Adrenal gland (tissue), 5 donors: ENCODE measurements at regions not wholly inside any gene's neighbourhood (a gene's known extent, or its start where the extent isn't known, plus 50 kb on each side); places are given as distances from the start of the nearest gene placed in this dataset.

Experiments
- POLR2A ChIP-seq, 2 donors: fragments of 450-650 bp; IDR thresholded peaks; one replicate each; pipeline ENCODE4 v1.6.1; 2017; ENCODE audit warnings: antibody characterized with exemption in 2 of 2, mild to moderate bottlenecking in 2 of 2, moderate library complexity in 1 of 2
- TF ChIP-seq, protein P1 (sequence below), 6 experiments: fragments of 450-650 bp in 4 of 6; fragments of 200-600 bp in 2 of 6; sonication (generic) in 1 of 6; IDR thresholded peaks; 1 replicate in 5 of 6; 2 replicates in 1 of 6; pipeline versions ENCODE4 v1.5.1 to v1.8.0; 2016 to 2021; ENCODE audit warnings: antibody characterized with exemption in 6 of 6, mild to moderate bottlenecking in 2 of 6, moderate library complexity in 1 of 6
- donor health status: DM: no; HTN: no; CAD: no.

DNA sequence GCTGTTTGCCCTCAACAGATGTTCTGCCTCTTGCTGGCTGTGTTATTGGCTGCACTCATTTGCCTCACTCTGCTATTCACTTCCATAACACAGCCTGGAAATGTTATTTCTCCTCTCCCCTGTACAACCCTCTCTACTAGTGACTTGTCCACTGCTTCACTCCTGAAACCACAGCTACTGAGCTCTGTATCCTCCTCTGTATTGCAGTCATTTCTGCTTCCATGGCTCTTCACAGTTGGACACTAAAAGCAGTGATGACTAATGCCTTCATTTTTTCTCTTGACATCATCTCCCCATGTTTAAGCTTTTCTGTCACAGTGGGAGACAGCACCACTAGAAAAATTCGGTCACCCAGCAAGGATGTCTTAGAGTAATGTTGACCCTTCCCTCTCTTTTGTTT, 123.0 kb upstream of the PPP1R2C start:
- TF ChIP-seq, protein P1, sequence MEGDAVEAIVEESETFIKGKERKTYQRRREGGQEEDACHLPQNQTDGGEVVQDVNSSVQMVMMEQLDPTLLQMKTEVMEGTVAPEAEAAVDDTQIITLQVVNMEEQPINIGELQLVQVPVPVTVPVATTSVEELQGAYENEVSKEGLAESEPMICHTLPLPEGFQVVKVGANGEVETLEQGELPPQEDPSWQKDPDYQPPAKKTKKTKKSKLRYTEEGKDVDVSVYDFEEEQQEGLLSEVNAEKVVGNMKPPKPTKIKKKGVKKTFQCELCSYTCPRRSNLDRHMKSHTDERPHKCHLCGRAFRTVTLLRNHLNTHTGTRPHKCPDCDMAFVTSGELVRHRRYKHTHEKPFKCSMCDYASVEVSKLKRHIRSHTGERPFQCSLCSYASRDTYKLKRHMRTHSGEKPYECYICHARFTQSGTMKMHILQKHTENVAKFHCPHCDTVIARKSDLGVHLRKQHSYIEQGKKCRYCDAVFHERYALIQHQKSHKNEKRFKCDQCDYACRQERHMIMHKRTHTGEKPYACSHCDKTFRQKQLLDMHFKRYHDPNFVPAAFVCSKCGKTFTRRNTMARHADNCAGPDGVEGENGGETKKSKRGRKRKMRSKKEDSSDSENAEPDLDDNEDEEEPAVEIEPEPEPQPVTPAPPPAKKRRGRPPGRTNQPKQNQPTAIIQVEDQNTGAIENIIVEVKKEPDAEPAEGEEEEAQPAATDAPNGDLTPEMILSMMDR (IDR thresholded peaks at IDR 0.05), result no peak
- no peak for TF ChIP-seq POLR2A (IDR thresholded peaks at IDR 0.05)
